A673 (cell line): ENCODE measurements at regions not wholly inside any gene's neighbourhood (a gene's known extent, or its start where the extent isn't known, plus 50 kb on each side); places are given as distances from the start of the nearest gene placed in this dataset.

Experiments
- CTCF ChIP-seq: fragments of 300-800, 200-600 bp; sonication (generic); conservative IDR thresholded peaks from 2 replicates; pipeline ENCODE4 v1.5.1; 2017; ENCODE audit warnings: low read depth, mild to moderate bottlenecking, antibody characterized with exemption, low read length, moderate library complexity, mixed read lengths
- EZH2 ChIP-seq: fragments of 200-600 bp; sonication (generic); IDR thresholded peaks from 2 replicates; pipeline ENCODE4 v1.6.1; 2017; ENCODE audit warnings: borderline replicate concordance, low read depth, mild to moderate bottlenecking, mixed read lengths, antibody characterized with exemption, low read length; ENCODE audit not compliant: poor library complexity, severe bottlenecking

- TF ChIP-seq CTCF (no peak), EZH2 (no peak)
These were observed 452.2 kb downstream of the XYLT1 start for GRCh38 chr16:17018585-17018939.
